GM18858 (cell line): ENCODE measurements at regions not wholly inside any gene's neighbourhood (a gene's known extent, or its start where the extent isn't known, plus 50 kb on each side); places are given as distances from the start of the nearest gene placed in this dataset.
"Not testable (repeated sequence)": the region's sequence is repeated elsewhere in the genome, so short reads cannot be mapped to it uniquely, and the experiment has no call there.

ENCODE experiments used
- ATAC-seq: cut with Tn5 transposase; IDR thresholded peaks from one replicate; pipeline ENCODE4 v1.9.1; 2021; ENCODE audit not compliant: unreplicated experiment

DNA sequence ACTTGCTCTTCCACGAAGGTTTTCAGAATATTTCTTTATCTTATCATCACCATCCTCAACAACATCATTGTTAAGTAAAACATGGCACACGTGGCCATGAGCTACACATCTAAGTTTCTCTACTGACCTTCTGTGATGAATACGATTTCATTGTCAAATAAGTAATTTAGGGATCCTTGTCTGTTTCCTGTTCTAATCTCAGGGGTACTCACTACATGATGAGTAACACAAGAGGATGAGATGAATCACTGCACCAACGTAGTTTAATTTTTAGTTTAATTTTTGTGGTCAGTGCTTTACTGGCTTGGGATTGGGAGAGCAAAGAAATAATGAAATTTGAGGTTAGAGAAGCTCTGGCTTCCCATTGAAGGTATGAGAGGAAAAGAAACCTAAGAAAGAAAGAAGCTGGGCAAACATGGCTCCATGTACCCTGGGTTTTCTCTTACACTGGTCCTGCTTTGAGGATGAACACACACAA is 461.9 kb upstream of the KLF6 start:
- ATAC-seq: no peak

DNA sequence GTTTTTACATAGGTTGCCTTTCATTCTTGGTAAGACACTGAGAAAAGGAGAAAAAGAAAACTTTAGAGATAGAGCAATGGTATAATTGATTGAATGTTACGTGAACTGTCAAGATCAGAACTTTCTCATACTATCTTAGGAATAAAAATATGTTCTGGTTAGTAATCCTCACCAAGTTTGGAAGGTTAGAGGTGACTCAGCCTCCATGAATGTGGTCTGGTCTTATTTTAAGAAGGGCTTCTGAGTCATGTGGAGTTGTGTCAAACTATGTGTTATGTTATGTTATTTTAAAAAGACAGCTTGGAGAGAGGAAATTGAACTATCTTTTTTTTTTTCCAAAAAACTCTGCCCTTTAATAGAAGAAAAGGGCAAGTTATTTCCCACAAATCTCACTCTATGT is 458.6 kb upstream of the KLF6 start:
- ATAC-seq: no peak

GRCh38 chr10:4243169-4243568 is 458.2 kb upstream of the KLF6 start:
- ATAC-seq: no peak

GRCh38 chr10:4242561-4243035 is 457.6 kb upstream of the KLF6 start:
- no peak for ATAC-seq

GRCh38 chr10:4241724-4242345 is 456.8 kb upstream of the KLF6 start:
- ATAC-seq: no peak

DNA sequence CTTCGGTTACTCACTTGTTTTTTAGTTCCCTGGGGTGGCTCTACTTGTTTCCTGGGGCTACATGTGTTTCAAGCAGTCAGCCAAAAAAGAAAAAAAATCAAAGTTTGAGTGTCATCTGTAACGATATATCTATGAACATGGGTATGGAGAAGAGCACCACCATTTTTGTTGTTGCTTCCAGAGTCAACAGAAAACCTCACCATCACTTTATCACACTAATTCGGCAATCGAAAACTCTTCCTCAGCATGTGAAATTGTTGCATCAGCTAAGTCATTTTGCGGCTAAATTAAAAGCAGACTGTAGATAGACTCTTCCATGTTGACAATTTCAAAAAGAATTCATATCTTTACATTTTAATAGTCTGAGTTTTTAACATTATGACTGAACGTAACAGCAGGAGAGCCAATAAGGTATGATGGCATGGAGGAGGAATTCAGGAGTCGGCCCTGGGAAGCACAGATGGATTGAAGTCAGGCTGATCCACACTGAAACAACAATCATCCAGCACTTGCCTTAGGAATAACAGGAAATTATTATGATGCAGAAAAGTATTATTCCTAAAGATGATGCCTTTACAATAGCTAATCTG is 455.7 kb upstream of the KLF6 start:
- ATAC-seq: no peak

DNA sequence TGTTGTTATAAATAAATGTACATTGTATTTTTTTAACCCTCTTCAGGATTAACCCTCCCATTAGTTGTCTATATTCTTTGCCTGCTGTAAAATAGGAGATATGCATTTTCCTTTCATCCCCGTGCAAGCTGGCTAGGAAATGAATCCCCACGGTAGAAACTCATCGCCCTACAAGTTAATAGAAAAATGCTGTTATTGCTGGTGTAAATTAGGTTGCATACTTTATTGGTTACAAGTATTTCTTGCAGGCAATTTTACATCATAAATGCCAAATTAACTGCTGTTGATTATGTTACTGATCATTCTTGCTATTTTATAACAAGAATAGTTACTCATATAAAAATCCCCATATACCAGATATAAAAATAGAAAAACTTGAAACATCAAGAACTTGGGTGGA is 454.2 kb upstream of the KLF6 start:
- ATAC-seq: no peak

DNA sequence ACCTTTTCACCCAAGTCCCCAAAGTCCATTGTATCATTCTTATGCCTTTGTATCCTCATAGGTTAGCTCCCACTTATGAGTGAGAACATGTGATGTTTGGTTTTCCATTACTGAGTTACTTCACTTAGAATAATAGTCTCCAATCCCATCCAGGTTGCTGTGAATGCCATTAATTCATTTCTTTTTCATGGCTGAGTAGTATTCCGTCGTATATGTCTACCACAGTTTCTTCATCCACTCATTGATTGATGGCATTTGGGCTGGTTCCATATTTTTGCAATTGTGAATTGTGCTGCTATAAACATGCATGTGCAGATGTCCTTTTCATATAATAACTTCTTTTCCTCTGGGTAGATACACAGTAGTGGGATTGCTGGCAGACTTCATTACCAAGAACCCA is 451.9 kb upstream of the KLF6 start:
- ATAC-seq: not testable (repeated sequence)

- ATAC-seq: no peak
These were observed 449.7 kb upstream of the KLF6 start for GRCh38 chr10:4234661-4235060.

DNA sequence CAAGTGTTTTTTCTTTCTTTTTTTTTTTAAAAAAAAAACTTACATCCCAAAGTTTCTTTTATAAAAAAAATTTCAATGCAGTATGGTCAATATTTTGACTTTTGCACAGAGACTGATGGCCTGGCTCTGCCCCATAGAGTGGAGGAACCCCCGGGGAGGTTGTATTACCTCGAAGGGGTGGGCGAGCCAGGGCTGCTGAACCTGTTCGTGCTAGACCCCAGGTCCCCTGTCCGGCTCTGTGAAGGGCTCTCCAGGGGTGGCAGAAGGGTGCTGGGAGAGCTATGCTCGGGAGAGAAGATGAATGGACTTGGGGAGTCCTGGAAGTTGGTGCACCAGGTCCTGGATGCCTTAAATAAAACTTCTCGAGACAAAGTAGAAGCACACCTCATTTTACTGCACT is 446.4 kb upstream of the KLF6 start:
- no peak for ATAC-seq

- ATAC-seq: no peak
These were observed 445.0 kb upstream of the KLF6 start for GRCh38 chr10:4230036-4230435.

DNA sequence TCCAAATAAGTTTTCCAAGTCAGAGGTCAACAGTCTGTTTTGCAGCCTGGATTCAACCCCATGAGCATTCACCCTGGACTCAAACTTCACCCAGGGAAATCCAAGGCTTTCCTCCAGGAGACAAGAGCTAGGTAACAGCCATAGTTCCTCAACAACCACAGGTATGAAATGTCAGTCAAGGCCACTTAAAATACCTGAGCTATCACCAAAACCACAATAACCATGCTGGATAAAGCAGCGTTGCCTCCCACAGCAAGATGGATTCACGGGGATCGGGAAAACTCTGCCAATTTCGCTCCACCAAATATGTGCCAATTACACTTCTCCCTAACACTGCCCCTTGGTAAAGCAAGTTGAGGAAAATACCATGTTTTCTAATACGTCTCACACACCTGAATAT is 444.1 kb upstream of the KLF6 start:
- ATAC-seq: no peak

- no peak for ATAC-seq
These were observed 442.6 kb upstream of the KLF6 start for GRCh38 chr10:4227586-4227985.

- no peak for ATAC-seq
These were observed 442.0 kb upstream of the KLF6 start for GRCh38 chr10:4226941-4227540.

GRCh38 chr10:4224178-4224577 is 439.2 kb upstream of the KLF6 start:
- no peak for ATAC-seq

- ATAC-seq: not testable (repeated sequence)
These were observed 436.3 kb upstream of the KLF6 start for GRCh38 chr10:4221310-4221709.

DNA sequence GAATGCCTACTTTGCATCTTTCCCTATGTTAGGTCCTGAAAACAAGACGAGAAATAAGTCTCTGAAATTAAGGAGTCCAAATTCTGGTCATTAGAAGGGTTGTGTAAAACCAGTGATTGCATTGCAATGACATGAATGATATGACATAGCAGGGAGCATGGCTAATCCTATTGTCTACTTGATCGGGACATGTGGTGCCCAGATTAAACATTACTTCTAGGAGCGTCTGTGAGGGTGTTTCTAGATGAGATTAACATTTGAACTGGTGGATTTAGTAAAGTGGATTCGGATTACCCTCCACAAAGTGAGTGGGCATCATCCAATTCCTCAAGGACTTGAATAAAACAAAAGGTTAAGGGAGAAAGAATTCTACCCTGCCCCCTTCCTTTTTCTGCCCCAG is 434.9 kb upstream of the KLF6 start:
- ATAC-seq: no peak

GRCh38 chr10:4217653-4218052 is 432.6 kb upstream of the KLF6 start:
- ATAC-seq: no peak

DNA sequence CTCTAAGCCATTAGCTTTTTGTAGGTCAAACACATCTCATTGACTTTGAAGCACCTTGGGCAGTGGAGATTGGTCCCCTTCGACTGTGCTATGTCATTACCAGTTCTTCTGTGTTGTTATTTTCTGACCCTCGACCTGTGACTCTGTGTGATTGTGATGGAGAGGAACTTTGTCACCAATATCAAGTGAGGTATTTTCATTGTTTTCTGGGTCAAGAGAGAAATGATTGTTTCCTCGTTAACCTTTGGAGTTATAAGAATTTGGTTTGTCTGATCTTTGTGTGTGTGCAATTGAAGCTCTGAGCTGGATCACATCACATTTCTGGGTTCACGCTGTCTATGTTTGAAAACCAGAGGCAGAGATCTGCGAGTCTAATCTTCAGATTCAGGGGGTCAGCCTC is 432.2 kb upstream of the KLF6 start:
- ATAC-seq: no peak

DNA sequence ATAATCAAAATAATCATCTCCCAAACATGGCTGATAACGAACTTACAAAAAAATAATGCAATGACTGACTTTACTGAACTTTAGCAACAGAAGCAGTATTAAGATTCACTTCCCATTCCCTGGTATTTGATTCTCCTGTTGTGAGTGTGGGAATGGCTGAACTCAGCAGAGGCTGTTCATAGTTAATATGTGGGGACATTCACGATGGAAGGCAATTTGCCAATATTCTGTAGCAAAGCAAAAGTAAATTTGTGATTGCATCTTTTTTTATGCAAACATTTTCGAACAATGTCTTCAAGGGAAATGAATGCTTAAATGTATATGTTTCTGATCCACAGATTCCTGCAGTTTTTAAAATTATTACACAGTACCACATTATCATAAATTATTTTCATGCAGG is 431.7 kb upstream of the KLF6 start:
- no peak for ATAC-seq

DNA sequence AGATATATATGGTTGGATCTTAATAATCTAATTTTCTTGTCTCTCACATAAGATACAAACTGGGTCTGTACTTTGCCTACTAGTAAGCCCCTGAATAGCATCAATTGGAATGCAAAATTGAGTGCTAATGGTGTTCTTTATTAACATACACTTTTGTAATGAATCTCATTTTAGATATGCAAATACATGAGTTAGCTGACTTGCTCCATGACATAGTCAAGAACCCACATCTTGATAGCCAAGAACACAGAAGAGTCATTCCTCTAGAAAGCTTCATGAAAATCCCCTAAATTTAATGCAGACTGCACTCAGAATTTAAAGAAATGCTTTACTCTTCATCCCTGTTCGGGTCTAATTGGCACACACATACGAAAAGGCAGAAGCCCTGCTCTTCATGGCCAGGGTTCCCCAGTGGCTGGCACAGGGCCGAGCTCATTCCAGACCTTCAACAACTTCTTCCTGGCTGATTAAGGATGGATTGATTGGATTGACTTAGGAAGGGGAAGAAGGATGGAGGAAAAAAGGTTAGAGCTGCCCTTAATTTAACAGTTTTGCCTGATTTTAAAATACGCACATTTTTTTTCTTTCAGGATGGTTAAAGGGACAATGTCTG is 431.1 kb upstream of the KLF6 start:
- no peak for ATAC-seq

GRCh38 chr10:4215485-4215884 is 430.5 kb upstream of the KLF6 start:
- no peak for ATAC-seq
